A549 (cell line): ENCODE measurements at regions not wholly inside any gene's neighbourhood (a gene's known extent, or its start where the extent isn't known, plus 50 kb on each side); places are given as distances from the start of the nearest gene placed in this dataset.
"Not testable (repeated sequence)": the region's sequence is repeated elsewhere in the genome, so short reads cannot be mapped to it uniquely, and the experiment has no call there.

ENCODE experiments used
- ATAC-seq, 2 experiments: fragments of 200-7000 bp in 1 of 2; fragments of >200 bp in 1 of 2; cut with Nextera tagmentation in 1 of 2; cut with Tn5 transposase in 1 of 2; 3 replicates each; pipeline versions ENCODE4 v1.8.0 to v1.9.1; 2018 to 2020; ENCODE audit warnings: mild to moderate bottlenecking in 1 of 2, moderate library complexity in 1 of 2
- CTCF ChIA-PET: fragments of 300-600 bp; sonication (Branson Sonifier 250); formaldehyde crosslinking; extraction: SDS; loops from one replicate; lab custom pipeline; 2021; ENCODE audit warnings: antibody characterized with exemption, inconsistent platforms; lab: Yijun Ruan, JAX
- POLR2A ChIA-PET: fragments of 350-600 bp; formaldehyde crosslinking; extraction: SDS; loops from one replicate; lab custom pipeline; 2021; ENCODE audit warnings: antibody characterized with exemption, inconsistent platforms; lab: Yijun Ruan, JAX
- DNase-seq, 2 experiments: peaks; one replicate each; pipeline versions ENCODE4 v3.0.0 to v3.0.0-alpha.2; 2011 to 2016; ENCODE audit warnings: low read depth in 1 of 2, low spot score in 1 of 2
- FAIRE-seq: peaks from 2 replicates; lab custom pipeline; 2011; peaks lifted over from hg19 to GRCh38; lab: Jason Lieb, UNC
- H3K27ac ChIP-seq, 2 experiments: fragments of >200 bp; sonication (Bioruptor Twin); formaldehyde crosslinking; 3 replicates each; pipeline ENCODE4 v1.5.1; 2016 to 2017
- H3K4me1 ChIP-seq: fragments of >200 bp; sonication (Bioruptor Twin); formaldehyde crosslinking; 3 replicates; pipeline ENCODE4 v1.6.1; 2016
- H3K4me2 ChIP-seq: fragments of >200 bp; sonication (Bioruptor Twin); formaldehyde crosslinking; 3 replicates; pipeline ENCODE4 v1.6.1; 2016
- H3K4me3 ChIP-seq: fragments of >200 bp; sonication (Bioruptor Twin); formaldehyde crosslinking; 3 replicates; pipeline ENCODE4 v1.5.1; 2016
- H3K9me3 ChIP-seq: fragments of >200 bp; sonication (Bioruptor Twin); formaldehyde crosslinking; 3 replicates; pipeline ENCODE4 v1.6.1; 2016
- BCL3 ChIP-seq: fragments of >200 bp; sonication (Bioruptor Twin); formaldehyde crosslinking; IDR thresholded peaks from 3 replicates; pipeline ENCODE4 v1.6.1; 2016
- BHLHE40 ChIP-seq: IDR thresholded peaks from 2 replicates; pipeline ENCODE4 v1.6.1; 2012; ENCODE audit warnings: low read depth, low read length, inconsistent platforms
- CHD4 ChIP-seq: fragments of 200-600 bp; sonication (generic); IDR thresholded peaks from 2 replicates; pipeline ENCODE4 v1.6.1; 2016; ENCODE audit warnings: antibody characterized with exemption, mild to moderate bottlenecking, borderline replicate concordance
- CTCF ChIP-seq: fragments of >200 bp; sonication (Bioruptor Twin); formaldehyde crosslinking; IDR thresholded peaks from 3 replicates; pipeline ENCODE4 v1.5.1; 2016
- E2F6 ChIP-seq: IDR thresholded peaks from 2 replicates; pipeline ENCODE4 v1.6.1; 2012; ENCODE audit warnings: low read depth, borderline replicate concordance
- EHF ChIP-seq: fragments of 250-450 bp; sonication (Bioruptor Pico); IDR thresholded peaks from 2 replicates; pipeline ENCODE4 v1.5.0; 2020; ENCODE audit warnings: mild to moderate bottlenecking
- ELK1 ChIP-seq: fragments of 150-350 bp; IDR thresholded peaks from 2 replicates; pipeline ENCODE4 v1.6.1; 2014; ENCODE audit warnings: low read depth, mild to moderate bottlenecking, low read length
- ESRRA ChIP-seq: fragments of 150-350 bp; IDR thresholded peaks from 2 replicates; pipeline ENCODE4 v1.6.1; 2014; ENCODE audit warnings: mild to moderate bottlenecking, low read length, borderline replicate concordance
- FOXS1 ChIP-seq: fragments of 250-450 bp; sonication (Bioruptor Pico); IDR thresholded peaks from 2 replicates; pipeline ENCODE4 v1.5.0; 2020; ENCODE audit warnings: mild to moderate bottlenecking, moderate library complexity
- HDAC2 ChIP-seq: fragments of 200-600 bp; sonication (generic); IDR thresholded peaks from 2 replicates; pipeline ENCODE4 v1.6.1; 2016
- HES2 ChIP-seq: fragments of >200 bp; sonication (Bioruptor Twin); formaldehyde crosslinking; IDR thresholded peaks from 2 replicates; pipeline ENCODE4 v1.6.1; 2016
- HOXB13 ChIP-seq: fragments of 250-450 bp; sonication (Bioruptor Pico); IDR thresholded peaks from 2 replicates; pipeline ENCODE4 v1.5.0; 2020; ENCODE audit warnings: low read depth, mild to moderate bottlenecking, moderate library complexity
- HOXB5 ChIP-seq: fragments of 250-450 bp; sonication (Bioruptor Pico); IDR thresholded peaks from 2 replicates; pipeline ENCODE4 v1.5.0; 2020; ENCODE audit warnings: mild to moderate bottlenecking, moderate library complexity
- JUN ChIP-seq, 2 experiments: fragments of >200 bp; sonication (Bioruptor Twin); formaldehyde crosslinking; IDR thresholded peaks; 2 replicates in 1 of 2; 3 replicates in 1 of 2; pipeline ENCODE4 v1.6.1; 2016 to 2017
- MAX ChIP-seq: IDR thresholded peaks from 2 replicates; pipeline ENCODE4 v1.6.1; 2012
- POLR2A ChIP-seq: IDR thresholded peaks from 2 replicates; pipeline ENCODE4 v1.6.1; 2012; ENCODE audit warnings: mild to moderate bottlenecking, low read length
- POLR2AphosphoS2 ChIP-seq: conservative IDR thresholded peaks from 2 replicates; pipeline ENCODE4 v1.6.1; 2012; ENCODE audit warnings: low read length, improper control_type of control experiment, inconsistent platforms
- USF2 ChIP-seq: fragments of 450-650 bp; IDR thresholded peaks from 2 replicates; pipeline ENCODE4 v1.6.1; 2014; ENCODE audit warnings: antibody characterized with exemption
- ZFP36 ChIP-seq: fragments of 450-650 bp; IDR thresholded peaks from 2 replicates; pipeline ENCODE4 v1.6.1; 2014; ENCODE audit warnings: borderline replicate concordance; ENCODE audit not compliant: partially characterized antibody
- WGBS: methylation state at CpG from one replicate; pipeline ENCODE4 v1.1.6; 2017; ENCODE audit errors: missing lambda C conversion rate; 5-methylcytosine and 5-hydroxymethylcytosine counted together

- ChIA-PET POLR2A (no interaction called here), CTCF (no interaction called here)
- DNase-seq (no peak), ATAC-seq (no peak), FAIRE-seq (no peak)
- 37% methylated on average over 4 of the region's 4 CpGs for WGBS
- peaks cover 9% of the 10 kb centered on the region; the same call in 1 of the 3 replicates for H3K9me3 ChIP-seq
- no peaks in the 10 kb centered on the region for H3K4me1 ChIP-seq
- no peak for TF ChIP-seq POLR2AphosphoS2
- no peak for TF ChIP-seq FOXS1 (CRISPR knock-in tag)
- no peak overlapping the region for H3K4me3 ChIP-seq
- no peak overlapping the region for H3K4me2 ChIP-seq
- no peak overlapping the region for H3K27ac ChIP-seq
Observed at GRCh38 chr9:111271481-111272080, 58.4 kb downstream of the OR2K2 start.

- Histone ChIP-seq H3K4me1 (no peaks in the 10 kb centered on the region), H3K9me3 (peaks cover 13% of the 10 kb centered on the region; the same call in 2 of the 3 replicates), H3K4me2 (no peak overlapping the region), H3K4me3 (no peak overlapping the region), H3K27ac (no peak overlapping the region)
- TF ChIP-seq CTCF (no peak), E2F6 (no peak), MAX (no peak), CHD4 (no peak), BHLHE40 (no peak), BCL3 (no peak), HDAC2 (no peak), ELK1 (no peak), EHF (no peak), HOXB5 (no peak), HOXB13 (no peak), POLR2A (no peak), ESRRA (no peak), HES2 (no peak), JUN (IDR thresholded peaks at IDR 0.05) (no peak), USF2 (no peak)
- DNase-seq, result no peak
- no peak for FAIRE-seq
- WGBS, result 73% methylated on average over 2 of the region's 2 CpGs
- ChIA-PET POLR2A (no interaction called here), CTCF (no interaction called here)
- ATAC-seq, result no peak
Observed at GRCh38 chr9:111271047-111271446, 59.0 kb downstream of the OR2K2 start.

GRCh38 chr9:111266024-111266423 is 64.0 kb downstream of the OR2K2 start:
- TF ChIP-seq ZFP36, result peak; percentile 91
- H3K4me1 ChIP-seq, ATAC-seq, H3K4me2 ChIP-seq, CTCF ChIA-PET, H3K27ac ChIP-seq, DNase-seq, FAIRE-seq, H3K4me3 ChIP-seq, POLR2A ChIA-PET: not testable (repeated sequence)
- WGBS, result 59% methylated on average over 5 of the region's 5 CpGs
- H3K9me3 ChIP-seq, result peaks cover 24% of the 10 kb centered on the region
